ENCODE measurements at regions not wholly inside any gene's neighbourhood (a gene's known extent, or its start where the extent isn't known, plus 50 kb on each side); places are given as distances from the start of the nearest gene placed in this dataset.
A peak's percentile ranks its signal among the peaks of the same experiment; 100 is the strongest.
"Not testable (repeated sequence)": the region's sequence is repeated elsewhere in the genome, so short reads cannot be mapped to it uniquely, and the experiment has no call there.

GRCh38 chr5:32916648-32917047, 205.5 kb downstream of the NPR3 start:
- Histone ChIP-seq H4K20me1 (ENCODE audit: insufficient read depth) (no peaks in the 10 kb centered on the region), H3K27me3 (ENCODE audit: insufficient read depth, low read depth) (no peaks in the 10 kb centered on the region), H3K9me3 (ENCODE audit: insufficient read depth, low read depth) (no peaks in the 10 kb centered on the region), H3K36me3 (ENCODE audit: low read depth) (no peaks in the 10 kb centered on the region), H3K9me2 (ENCODE audit: insufficient read depth) (no peaks in the 10 kb centered on the region), H3K4me1 (replicated peaks; ENCODE audit: insufficient read depth) (no peaks in the 10 kb centered on the region), H3K27ac (no peak overlapping the region), H3K4me2 (0 out of 2 replicates have a peak overlapping the region, but pooled peaks have one; percentile 3), H3K4me3 (no peak overlapping the region), H3F3A (ENCODE audit: insufficient read depth, low read depth) (no peaks in the 10 kb centered on the region), H2AFZ (no peak overlapping the region), H3K79me2 (ENCODE audit: low read depth) (no peaks in the 10 kb centered on the region)
- POLR2A ChIA-PET (ENCODE audit: unreplicated experiment) = no interaction called here
- TF ChIP-seq, protein P1, sequence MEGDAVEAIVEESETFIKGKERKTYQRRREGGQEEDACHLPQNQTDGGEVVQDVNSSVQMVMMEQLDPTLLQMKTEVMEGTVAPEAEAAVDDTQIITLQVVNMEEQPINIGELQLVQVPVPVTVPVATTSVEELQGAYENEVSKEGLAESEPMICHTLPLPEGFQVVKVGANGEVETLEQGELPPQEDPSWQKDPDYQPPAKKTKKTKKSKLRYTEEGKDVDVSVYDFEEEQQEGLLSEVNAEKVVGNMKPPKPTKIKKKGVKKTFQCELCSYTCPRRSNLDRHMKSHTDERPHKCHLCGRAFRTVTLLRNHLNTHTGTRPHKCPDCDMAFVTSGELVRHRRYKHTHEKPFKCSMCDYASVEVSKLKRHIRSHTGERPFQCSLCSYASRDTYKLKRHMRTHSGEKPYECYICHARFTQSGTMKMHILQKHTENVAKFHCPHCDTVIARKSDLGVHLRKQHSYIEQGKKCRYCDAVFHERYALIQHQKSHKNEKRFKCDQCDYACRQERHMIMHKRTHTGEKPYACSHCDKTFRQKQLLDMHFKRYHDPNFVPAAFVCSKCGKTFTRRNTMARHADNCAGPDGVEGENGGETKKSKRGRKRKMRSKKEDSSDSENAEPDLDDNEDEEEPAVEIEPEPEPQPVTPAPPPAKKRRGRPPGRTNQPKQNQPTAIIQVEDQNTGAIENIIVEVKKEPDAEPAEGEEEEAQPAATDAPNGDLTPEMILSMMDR (conservative IDR thresholded peaks at IDR 0.05) = peak; percentile 82
- no peak for TF ChIP-seq EZH2 (IDR thresholded peaks at IDR 0.05; ENCODE audit: low read depth)
- peak in 1 of 2 experiments; percentile 65 for DNase-seq
- no TSS peak for BruUV-seq (replicated peaks)
- CTCF ChIA-PET = interaction anchor here (0.5 to 1.0 kb wide), 5 partner anchors 63 to 783 kb away, joined by 3 to 17 read pairs (median 3); no protein-coding TSS in a partner anchor
- intact Hi-C loops (cut with micrococcal nuclease; ENCODE audit: unreplicated experiment) = loop anchor here (1.0 to 5.0 kb wide), 6 partner anchors 209 to 506 kb away; no protein-coding TSS in a partner anchor

DNA sequence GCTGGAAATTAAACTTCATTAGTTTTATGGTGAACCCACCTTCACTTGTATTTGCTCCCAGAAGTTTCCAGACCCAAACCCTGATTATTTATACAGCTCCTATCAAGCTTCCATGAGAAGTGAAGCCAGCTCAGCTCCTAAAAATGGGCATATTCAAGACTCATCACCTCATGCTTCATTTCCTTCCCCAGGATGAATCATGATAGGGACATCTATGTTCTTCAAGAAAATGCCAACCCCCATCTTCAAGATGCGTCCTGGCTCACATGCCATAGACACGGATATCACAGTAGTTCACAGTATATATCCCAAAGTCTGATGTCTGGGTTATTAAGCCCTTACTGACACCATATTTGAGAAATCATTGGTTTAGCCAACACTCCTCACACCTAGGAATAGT, 217.6 kb downstream of the NPR3 start:
- no peak for DNase-seq
- TF ChIP-seq, protein P1 (conservative IDR thresholded peaks at IDR 0.05) = no peak
- TF ChIP-seq EZH2 (IDR thresholded peaks at IDR 0.05; ENCODE audit: low read depth) = no peak
- no peaks in the 10 kb centered on the region for H3K4me1 ChIP-seq (replicated peaks; ENCODE audit: insufficient read depth)
- no peak overlapping the region for H3K4me2 ChIP-seq
- H3K36me3 ChIP-seq (ENCODE audit: low read depth) = no peaks in the 10 kb centered on the region
- H3K9me3 ChIP-seq (ENCODE audit: insufficient read depth, low read depth) = peaks cover 4% of the 10 kb centered on the region; the same call in 1 of the 2 replicates
- H3K27me3 ChIP-seq (ENCODE audit: insufficient read depth, low read depth) = no peaks in the 10 kb centered on the region
- intact Hi-C loops (cut with micrococcal nuclease; ENCODE audit: unreplicated experiment) = no loop called here
- ChIA-PET CTCF (no interaction called here), POLR2A (ENCODE audit: unreplicated experiment) (interaction anchor here (0.6 to 0.7 kb wide), 3 partner anchors 257 to 1102 kb away, joined by 6 to 12 read pairs (median 7); no protein-coding TSS in a partner anchor)
- no peaks in the 10 kb centered on the region for H3K9me2 ChIP-seq (ENCODE audit: insufficient read depth)
- no peaks in the 10 kb centered on the region for H4K20me1 ChIP-seq (ENCODE audit: insufficient read depth)
- no TSS peak for BruUV-seq (replicated peaks)
- H3K4me3 ChIP-seq = no peak overlapping the region
- no peaks in the 10 kb centered on the region for H3K79me2 ChIP-seq (ENCODE audit: low read depth)
- H3K27ac ChIP-seq = no peak overlapping the region
- no peak overlapping the region for H2AFZ ChIP-seq
- no peaks in the 10 kb centered on the region for H3F3A ChIP-seq (ENCODE audit: insufficient read depth, low read depth)

GRCh38 chr5:32931438-32931837, 220.3 kb downstream of the NPR3 start:
- H3K4me2 ChIP-seq; H3K9me3 ChIP-seq (ENCODE audit: insufficient read depth, low read depth); POLR2A ChIA-PET (ENCODE audit: unreplicated experiment); H3F3A ChIP-seq (ENCODE audit: insufficient read depth, low read depth); H3K27ac ChIP-seq; H3K79me2 ChIP-seq (ENCODE audit: low read depth); DNase-seq; H3K27me3 ChIP-seq (ENCODE audit: insufficient read depth, low read depth); CTCF ChIA-PET; H4K20me1 ChIP-seq (ENCODE audit: insufficient read depth); H3K9me2 ChIP-seq (ENCODE audit: insufficient read depth); H2AFZ ChIP-seq; H3K36me3 ChIP-seq (ENCODE audit: low read depth); H3K4me3 ChIP-seq; BruUV-seq (replicated peaks); H3K4me1 ChIP-seq (replicated peaks; ENCODE audit: insufficient read depth); intact Hi-C loops (cut with micrococcal nuclease; ENCODE audit: unreplicated experiment): not testable (repeated sequence)
